ENCODE measurements at regions not wholly inside any gene's neighbourhood (a gene's known extent, or its start where the extent isn't known, plus 50 kb on each side); places are given as distances from the start of the nearest gene placed in this dataset.

- Histone ChIP-seq H3K4me3 (no peak overlapping the region), H3K27ac (no peak overlapping the region), H3K4me1 (no peaks in the 10 kb centered on the region), H3K9me3 (no peaks in the 10 kb centered on the region), H3K36me3 (ENCODE audit: insufficient read depth in 1 of 2, low read depth in 1 of 2) (no peaks in the 10 kb centered on the region), H3K27me3 (ENCODE audit: insufficient read depth in 3 of 3, low read length in 2 of 3) (no peaks in the 10 kb centered on the region)
- ATAC-seq (no peak), DNase-seq (no peak)
- TF ChIP-seq CTCF (IDR thresholded peaks at IDR 0.05) = no peak
- WGBS, 3 donors = 74 to 78% (median 77%) methylated on average over 7 of the region's 7 CpGs
- intact Hi-C loops (cut with DNase I) = no loop called here
Observed at GRCh38 chr18:3397031-3397750, 52.8 kb upstream of the TGIF1 start.

GRCh38 chr18:3397786-3398185, 52.2 kb upstream of the TGIF1 start:
- intact Hi-C loops (cut with DNase I) = no loop called here

More at GRCh38 chr18:3397786-3398185, 52.2 kb upstream of the TGIF1 start:
- H3K4me1 ChIP-seq = no peaks in the 10 kb centered on the region
- no peak overlapping the region for H3K4me3 ChIP-seq
- 41 to 83% (median 67%) methylated on average over 2 of the region's 2 CpGs for WGBS, 3 donors
- no peaks in the 10 kb centered on the region for H3K27me3 ChIP-seq (ENCODE audit: insufficient read depth in 3 of 3, low read length in 2 of 3)
- no peaks in the 10 kb centered on the region for H3K9me3 ChIP-seq
- TF ChIP-seq CTCF (IDR thresholded peaks at IDR 0.05) = no peak
- H3K36me3 ChIP-seq (ENCODE audit: insufficient read depth in 1 of 2, low read depth in 1 of 2) = no peaks in the 10 kb centered on the region
- no peak overlapping the region for H3K27ac ChIP-seq
- ATAC-seq = no peak
- DNase-seq = no peak
